ENCODE measurements at regions not wholly inside any gene's neighbourhood (a gene's known extent, or its start where the extent isn't known, plus 50 kb on each side); places are given as distances from the start of the nearest gene placed in this dataset.

DNA sequence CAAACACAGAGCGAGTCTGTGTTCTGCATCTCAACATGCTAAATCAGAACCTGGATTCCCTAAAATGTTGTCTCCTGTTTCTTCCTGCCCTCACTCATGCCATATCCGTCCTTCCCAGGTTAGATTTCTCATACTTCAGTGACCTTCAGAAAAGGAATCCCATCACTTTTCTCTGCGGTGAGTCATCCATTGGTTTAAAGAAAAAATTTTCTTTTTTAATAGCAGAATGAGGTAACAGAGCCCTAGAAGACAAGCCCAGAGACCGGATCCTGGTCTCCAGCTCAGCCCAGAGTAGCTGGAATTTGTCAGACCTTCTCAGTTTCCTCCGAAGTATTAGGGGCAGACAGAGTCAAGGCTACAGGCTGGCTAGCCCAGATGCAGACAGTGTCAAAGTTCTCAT is 143.2 kb upstream of the DMRT1 start:
- H3K4me1 ChIP-seq (ENCODE audit: control insufficient read depth, insufficient read depth, low read length), result no peaks in the 10 kb centered on the region
- CTCF ChIA-PET, result interaction anchor here (0.6 kb wide), 2 partner anchors 348 to 734 kb away, joined by 3 read pairs; no protein-coding TSS in a partner anchor

More for the DNA sequence above, 143.2 kb upstream of the DMRT1 start:
- POLR2A ChIA-PET, result no interaction called here
- Histone ChIP-seq H3K9me3 (ENCODE audit: control insufficient read depth, insufficient read depth, low read depth, low read length) (no peaks in the 10 kb centered on the region), H3K27ac (ENCODE audit: extremely low read depth, low read depth, low read length) (no peak overlapping the region), H3K36me3 (ENCODE audit: control insufficient read depth in 2 of 2, insufficient read depth in 1 of 2, low read length in 2 of 2) (no peaks in the 10 kb centered on the region), H3K4me3 (ENCODE audit: low read depth, low read length) (no peak overlapping the region)
- no peak for TF ChIP-seq ZNF394 (tag by site-specific recombination; IDR thresholded peaks at IDR 0.05; ENCODE audit: borderline replicate concordance)
- no peak for TF ChIP-seq ZNF626 (tag by site-specific recombination; IDR thresholded peaks at IDR 0.05)
- no peak for TF ChIP-seq KLF16 (tag by site-specific recombination; IDR thresholded peaks at IDR 0.05)
- TF ChIP-seq, protein P1, sequence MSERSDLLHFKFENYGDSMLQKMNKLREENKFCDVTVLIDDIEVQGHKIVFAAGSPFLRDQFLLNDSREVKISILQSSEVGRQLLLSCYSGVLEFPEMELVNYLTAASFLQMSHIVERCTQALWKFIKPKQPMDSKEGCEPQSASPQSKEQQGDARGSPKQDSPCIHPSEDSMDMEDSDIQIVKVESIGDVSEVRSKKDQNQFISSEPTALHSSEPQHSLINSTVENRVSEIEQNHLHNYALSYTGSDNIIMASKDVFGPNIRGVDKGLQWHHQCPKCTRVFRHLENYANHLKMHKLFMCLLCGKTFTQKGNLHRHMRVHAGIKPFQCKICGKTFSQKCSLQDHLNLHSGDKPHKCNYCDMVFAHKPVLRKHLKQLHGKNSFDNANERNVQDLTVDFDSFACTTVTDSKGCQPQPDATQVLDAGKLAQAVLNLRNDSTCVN (tag by site-specific recombination; optimal IDR thresholded peaks at IDR 0.05), result no peak
- TF ChIP-seq ZNF416 (tag by site-specific recombination; IDR thresholded peaks at IDR 0.05), result no peak
- TF ChIP-seq, protein P2, sequence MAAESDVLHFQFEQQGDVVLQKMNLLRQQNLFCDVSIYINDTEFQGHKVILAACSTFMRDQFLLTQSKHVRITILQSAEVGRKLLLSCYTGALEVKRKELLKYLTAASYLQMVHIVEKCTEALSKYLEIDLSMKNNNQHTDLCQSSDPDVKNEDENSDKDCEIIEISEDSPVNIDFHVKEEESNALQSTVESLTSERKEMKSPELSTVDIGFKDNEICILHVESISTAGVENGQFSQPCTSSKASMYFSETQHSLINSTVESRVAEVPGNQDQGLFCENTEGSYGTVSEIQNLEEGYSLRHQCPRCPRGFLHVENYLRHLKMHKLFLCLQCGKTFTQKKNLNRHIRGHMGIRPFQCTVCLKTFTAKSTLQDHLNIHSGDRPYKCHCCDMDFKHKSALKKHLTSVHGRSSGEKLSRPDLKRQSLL (tag by site-specific recombination; IDR thresholded peaks at IDR 0.05), result no peak
- no peak for TF ChIP-seq ZNF184 (tag by site-specific recombination; IDR thresholded peaks at IDR 0.05)
- TF ChIP-seq ZNF510 (tag by site-specific recombination; IDR thresholded peaks at IDR 0.05; ENCODE audit: insufficient replicate concordance), result no peak
- no peak for TF ChIP-seq ZNF223 (tag by site-specific recombination; IDR thresholded peaks at IDR 0.05)
- no peak for TF ChIP-seq ZBTB48 (tag by site-specific recombination; IDR thresholded peaks at IDR 0.05)
- TF ChIP-seq ZNF624 (tag by site-specific recombination; IDR thresholded peaks at IDR 0.05), result no peak
- TF ChIP-seq, protein P3, sequence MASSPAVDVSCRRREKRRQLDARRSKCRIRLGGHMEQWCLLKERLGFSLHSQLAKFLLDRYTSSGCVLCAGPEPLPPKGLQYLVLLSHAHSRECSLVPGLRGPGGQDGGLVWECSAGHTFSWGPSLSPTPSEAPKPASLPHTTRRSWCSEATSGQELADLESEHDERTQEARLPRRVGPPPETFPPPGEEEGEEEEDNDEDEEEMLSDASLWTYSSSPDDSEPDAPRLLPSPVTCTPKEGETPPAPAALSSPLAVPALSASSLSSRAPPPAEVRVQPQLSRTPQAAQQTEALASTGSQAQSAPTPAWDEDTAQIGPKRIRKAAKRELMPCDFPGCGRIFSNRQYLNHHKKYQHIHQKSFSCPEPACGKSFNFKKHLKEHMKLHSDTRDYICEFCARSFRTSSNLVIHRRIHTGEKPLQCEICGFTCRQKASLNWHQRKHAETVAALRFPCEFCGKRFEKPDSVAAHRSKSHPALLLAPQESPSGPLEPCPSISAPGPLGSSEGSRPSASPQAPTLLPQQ (tag by site-specific recombination; IDR thresholded peaks at IDR 0.05), result no peak
- TF ChIP-seq ZBTB7A (tag by site-specific recombination; IDR thresholded peaks at IDR 0.05; ENCODE audit: low read depth), result no peak
- no peak for TF ChIP-seq ZNF701 (tag by site-specific recombination; IDR thresholded peaks at IDR 0.05)
- TF ChIP-seq, protein P4, sequence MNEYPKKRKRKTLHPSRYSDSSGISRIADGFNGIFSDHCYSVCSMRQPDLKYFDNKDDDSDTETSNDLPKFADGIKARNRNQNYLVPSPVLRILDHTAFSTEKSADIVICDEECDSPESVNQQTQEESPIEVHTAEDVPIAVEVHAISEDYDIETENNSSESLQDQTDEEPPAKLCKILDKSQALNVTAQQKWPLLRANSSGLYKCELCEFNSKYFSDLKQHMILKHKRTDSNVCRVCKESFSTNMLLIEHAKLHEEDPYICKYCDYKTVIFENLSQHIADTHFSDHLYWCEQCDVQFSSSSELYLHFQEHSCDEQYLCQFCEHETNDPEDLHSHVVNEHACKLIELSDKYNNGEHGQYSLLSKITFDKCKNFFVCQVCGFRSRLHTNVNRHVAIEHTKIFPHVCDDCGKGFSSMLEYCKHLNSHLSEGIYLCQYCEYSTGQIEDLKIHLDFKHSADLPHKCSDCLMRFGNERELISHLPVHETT (tag by site-specific recombination; IDR thresholded peaks at IDR 0.05), result no peak
- TF ChIP-seq, protein P5, sequence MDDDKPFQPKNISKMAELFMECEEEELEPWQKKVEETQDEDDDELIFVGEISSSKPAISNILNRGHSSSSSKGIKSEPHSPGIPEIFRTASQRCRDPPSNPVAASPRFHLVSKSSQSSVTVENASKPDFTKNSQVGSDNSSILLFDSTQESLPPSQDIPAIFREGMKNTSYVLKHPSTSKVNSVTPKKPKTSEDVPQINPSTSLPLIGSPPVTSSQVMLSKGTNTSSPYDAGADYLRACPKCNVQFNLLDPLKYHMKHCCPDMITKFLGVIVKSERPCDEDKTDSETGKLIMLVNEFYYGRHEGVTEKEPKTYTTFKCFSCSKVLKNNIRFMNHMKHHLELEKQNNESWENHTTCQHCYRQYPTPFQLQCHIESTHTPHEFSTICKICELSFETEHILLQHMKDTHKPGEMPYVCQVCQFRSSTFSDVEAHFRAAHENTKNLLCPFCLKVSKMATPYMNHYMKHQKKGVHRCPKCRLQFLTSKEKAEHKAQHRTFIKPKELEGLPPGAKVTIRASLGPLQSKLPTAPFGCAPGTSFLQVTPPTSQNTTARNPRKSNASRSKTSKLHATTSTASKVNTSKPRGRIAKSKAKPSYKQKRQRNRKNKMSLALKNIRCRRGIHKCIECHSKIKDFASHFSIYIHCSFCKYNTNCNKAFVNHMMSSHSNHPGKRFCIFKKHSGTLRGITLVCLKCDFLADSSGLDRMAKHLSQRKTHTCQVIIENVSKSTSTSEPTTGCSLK (tag by site-specific recombination; IDR thresholded peaks at IDR 0.05), result no peak
- TF ChIP-seq ZIC2 (tag by site-specific recombination; IDR thresholded peaks at IDR 0.05), result no peak
- TF ChIP-seq, protein P6, sequence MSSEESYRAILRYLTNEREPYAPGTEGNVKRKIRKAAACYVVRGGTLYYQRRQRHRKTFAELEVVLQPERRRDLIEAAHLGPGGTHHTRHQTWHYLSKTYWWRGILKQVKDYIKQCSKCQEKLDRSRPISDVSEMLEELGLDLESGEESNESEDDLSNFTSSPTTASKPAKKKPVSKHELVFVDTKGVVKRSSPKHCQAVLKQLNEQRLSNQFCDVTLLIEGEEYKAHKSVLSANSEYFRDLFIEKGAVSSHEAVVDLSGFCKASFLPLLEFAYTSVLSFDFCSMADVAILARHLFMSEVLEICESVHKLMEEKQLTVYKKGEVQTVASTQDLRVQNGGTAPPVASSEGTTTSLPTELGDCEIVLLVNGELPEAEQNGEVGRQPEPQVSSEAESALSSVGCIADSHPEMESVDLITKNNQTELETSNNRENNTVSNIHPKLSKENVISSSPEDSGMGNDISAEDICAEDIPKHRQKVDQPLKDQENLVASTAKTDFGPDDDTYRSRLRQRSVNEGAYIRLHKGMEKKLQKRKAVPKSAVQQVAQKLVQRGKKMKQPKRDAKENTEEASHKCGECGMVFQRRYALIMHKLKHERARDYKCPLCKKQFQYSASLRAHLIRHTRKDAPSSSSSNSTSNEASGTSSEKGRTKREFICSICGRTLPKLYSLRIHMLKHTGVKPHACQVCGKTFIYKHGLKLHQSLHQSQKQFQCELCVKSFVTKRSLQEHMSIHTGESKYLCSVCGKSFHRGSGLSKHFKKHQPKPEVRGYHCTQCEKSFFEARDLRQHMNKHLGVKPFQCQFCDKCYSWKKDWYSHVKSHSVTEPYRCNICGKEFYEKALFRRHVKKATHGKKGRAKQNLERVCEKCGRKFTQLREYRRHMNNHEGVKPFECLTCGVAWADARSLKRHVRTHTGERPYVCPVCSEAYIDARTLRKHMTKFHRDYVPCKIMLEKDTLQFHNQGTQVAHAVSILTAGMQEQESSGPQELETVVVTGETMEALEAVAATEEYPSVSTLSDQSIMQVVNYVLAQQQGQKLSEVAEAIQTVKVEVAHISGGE (tag by site-specific recombination; conservative IDR thresholded peaks at IDR 0.05; ENCODE audit: low read depth), result no peak
- no peak for TF ChIP-seq ZBTB20 (tag by site-specific recombination; IDR thresholded peaks at IDR 0.05)

Data from HEK293 (cell line).